Keratinocyte (primary cell): ENCODE measurements at regions not wholly inside any gene's neighbourhood (a gene's known extent, or its start where the extent isn't known, plus 50 kb on each side); places are given as distances from the start of the nearest gene placed in this dataset.

Experiments
- DNase-seq: peaks from one replicate; pipeline ENCODE4 v3.0.0-alpha.2; 2011; ENCODE audit warnings: low read depth, missing footprints, low spot score
- FAIRE-seq: peaks from 2 replicates; lab custom pipeline; 2011; peaks lifted over from hg19 to GRCh38; lab: Jason Lieb, UNC
- H2AFZ ChIP-seq: 2 replicates; pipeline ENCODE4 v1.6.0; 2012; ENCODE audit warnings: low read length, control low read depth, inconsistent platforms; ENCODE audit not compliant: control insufficient read depth
- H3K27ac ChIP-seq: 2 replicates; pipeline ENCODE4 v1.5.1; 2011; ENCODE audit warnings: low read length; ENCODE audit not compliant: control insufficient read depth, insufficient read depth
- H3K27me3 ChIP-seq: 3 replicates; pipeline ENCODE4 v1.6.0; 2011; ENCODE audit warnings: low read length; ENCODE audit not compliant: control insufficient read depth, insufficient read depth; ENCODE audit errors: extremely low read depth
- H3K36me3 ChIP-seq, 2 experiments: 2 replicates in 1 of 2; 3 replicates in 1 of 2; pipeline ENCODE4 v1.5.1; 2011; ENCODE audit warnings: low read length in 2 of 2, mild to moderate bottlenecking in 1 of 2; ENCODE audit not compliant: control insufficient read depth in 2 of 2, insufficient read depth in 2 of 2; ENCODE audit errors: extremely low read depth in 1 of 2
- H3K4me1 ChIP-seq: 3 replicates; pipeline ENCODE4 v1.5.1; 2011; ENCODE audit warnings: low read length; ENCODE audit not compliant: control insufficient read depth, insufficient read depth; ENCODE audit errors: extremely low read depth
- H3K4me2 ChIP-seq: 3 replicates; pipeline ENCODE4 v1.6.0; 2011; ENCODE audit warnings: low read depth, low read length; ENCODE audit not compliant: control insufficient read depth, insufficient read depth; ENCODE audit errors: extremely low read depth
- H3K4me3 ChIP-seq, 3 experiments: fragments of 200-600 bp in 1 of 3; sonication (generic) in 1 of 3; 2 replicates in 2 of 3; 3 replicates in 1 of 3; pipeline ENCODE4 v1.5.1; 2011 to 2016; ENCODE audit warnings: low read length in 3 of 3, mild to moderate bottlenecking in 3 of 3, control low read depth in 2 of 3, inconsistent platforms in 1 of 3, low read depth in 1 of 3, mixed read lengths in 1 of 3, mixed run types in 1 of 3, moderate library complexity in 1 of 3; ENCODE audit not compliant: control insufficient read depth in 2 of 3, insufficient read depth in 2 of 3; ENCODE audit errors: extremely low read depth in 1 of 3
- H3K79me2 ChIP-seq: 2 replicates; pipeline ENCODE4 v1.6.0; 2012; ENCODE audit warnings: low read length; ENCODE audit not compliant: control insufficient read depth, insufficient read depth
- H3K9ac ChIP-seq: 3 replicates; pipeline ENCODE4 v1.6.0; 2011; ENCODE audit warnings: low read length; ENCODE audit not compliant: control insufficient read depth, insufficient read depth; ENCODE audit errors: extremely low read depth
- H3K9me1 ChIP-seq: 3 replicates; pipeline ENCODE4 v1.6.0; 2011; ENCODE audit warnings: low read length; ENCODE audit not compliant: control insufficient read depth, insufficient read depth; ENCODE audit errors: extremely low read depth
- H3K9me3 ChIP-seq: 2 replicates; pipeline ENCODE4 v1.5.1; 2012; ENCODE audit warnings: low read depth, low read length; ENCODE audit not compliant: control insufficient read depth
- H4K20me1 ChIP-seq: 3 replicates; pipeline ENCODE4 v1.6.0; 2011; ENCODE audit warnings: low read length; ENCODE audit not compliant: control insufficient read depth, insufficient read depth; ENCODE audit errors: extremely low read depth
- EZH2 ChIP-seq: IDR thresholded peaks from one replicate; pipeline ENCODE4 v1.6.1; 2012; ENCODE audit warnings: inconsistent platforms, mild to moderate bottlenecking, low read length, moderate library complexity
- dilution Hi-C: fragments of 300-500 bp; cut with MboI; formaldehyde crosslinking; loops from one replicate; pipeline ENCODE4 v1.7.0; 2020; ENCODE audit warnings: low sequenced_read_pairs; ENCODE audit not compliant: extremely low pct_ligation_motif_present
- TF ChIP-seq, protein P1 (sequence below), 3 experiments: IDR thresholded peaks in 1 of 3; conservative IDR thresholded peaks in 1 of 3; optimal IDR thresholded peaks in 1 of 3; 2 replicates in 2 of 3; 3 replicates in 1 of 3; pipeline versions ENCODE3 to v1.5.1; 2011; ENCODE audit warnings: low read length in 3 of 3, mild to moderate bottlenecking in 3 of 3, moderate library complexity in 2 of 3, control low read depth in 1 of 3, inconsistent platforms in 1 of 3; ENCODE audit not compliant: insufficient read depth in 2 of 3; ENCODE audit errors: extremely low read depth in 1 of 3

DNA sequence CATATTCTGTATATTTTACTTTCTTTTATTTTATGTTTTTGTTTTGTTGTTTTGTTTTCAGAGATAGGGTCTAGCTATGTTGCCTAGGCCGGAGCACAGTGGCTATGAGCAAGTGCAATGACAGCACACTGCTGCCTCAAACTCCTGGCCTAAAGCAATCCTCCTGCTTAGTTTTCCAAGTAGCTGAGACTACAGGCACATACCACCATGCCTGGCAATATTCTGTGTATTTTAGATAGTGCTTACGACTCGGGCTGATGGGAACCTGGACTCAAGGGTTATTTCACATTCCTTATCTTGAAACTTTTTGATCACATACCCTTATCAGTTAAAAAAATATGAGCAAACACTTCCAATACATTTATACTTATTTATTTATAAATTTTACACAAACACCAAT lies 119.0 kb upstream of the STARD4 start:
- H3K4me1 ChIP-seq = no peaks in the 10 kb centered on the region
- no peak overlapping the region for H3K27ac ChIP-seq
- no peaks in the 10 kb centered on the region for H3K9me1 ChIP-seq
- no peak overlapping the region for H2AFZ ChIP-seq
- H3K27me3 ChIP-seq = no peaks in the 10 kb centered on the region
- no peaks in the 10 kb centered on the region for H3K36me3 ChIP-seq
- H4K20me1 ChIP-seq = no peaks in the 10 kb centered on the region
- FAIRE-seq (no peak), DNase-seq (no peak)
- H3K4me2 ChIP-seq = no peak overlapping the region
- H3K4me3 ChIP-seq = no peak overlapping the region
- no peak overlapping the region for H3K9ac ChIP-seq
- dilution Hi-C loops = no loop called here
- H3K79me2 ChIP-seq = no peaks in the 10 kb centered on the region
- TF ChIP-seq, protein P1, sequence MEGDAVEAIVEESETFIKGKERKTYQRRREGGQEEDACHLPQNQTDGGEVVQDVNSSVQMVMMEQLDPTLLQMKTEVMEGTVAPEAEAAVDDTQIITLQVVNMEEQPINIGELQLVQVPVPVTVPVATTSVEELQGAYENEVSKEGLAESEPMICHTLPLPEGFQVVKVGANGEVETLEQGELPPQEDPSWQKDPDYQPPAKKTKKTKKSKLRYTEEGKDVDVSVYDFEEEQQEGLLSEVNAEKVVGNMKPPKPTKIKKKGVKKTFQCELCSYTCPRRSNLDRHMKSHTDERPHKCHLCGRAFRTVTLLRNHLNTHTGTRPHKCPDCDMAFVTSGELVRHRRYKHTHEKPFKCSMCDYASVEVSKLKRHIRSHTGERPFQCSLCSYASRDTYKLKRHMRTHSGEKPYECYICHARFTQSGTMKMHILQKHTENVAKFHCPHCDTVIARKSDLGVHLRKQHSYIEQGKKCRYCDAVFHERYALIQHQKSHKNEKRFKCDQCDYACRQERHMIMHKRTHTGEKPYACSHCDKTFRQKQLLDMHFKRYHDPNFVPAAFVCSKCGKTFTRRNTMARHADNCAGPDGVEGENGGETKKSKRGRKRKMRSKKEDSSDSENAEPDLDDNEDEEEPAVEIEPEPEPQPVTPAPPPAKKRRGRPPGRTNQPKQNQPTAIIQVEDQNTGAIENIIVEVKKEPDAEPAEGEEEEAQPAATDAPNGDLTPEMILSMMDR (optimal IDR thresholded peaks at IDR 0.05 in 1 of 3, IDR thresholded peaks at IDR 0.05 in 1 of 3, conservative IDR thresholded peaks at IDR 0.05 in 1 of 3; ENCODE audit: extremely low read depth in 1 of 3, insufficient read depth in 2 of 3, low read length in 3 of 3) = no peak
- TF ChIP-seq EZH2 = no peak
- H3K9me3 ChIP-seq = no peaks in the 10 kb centered on the region

DNA sequence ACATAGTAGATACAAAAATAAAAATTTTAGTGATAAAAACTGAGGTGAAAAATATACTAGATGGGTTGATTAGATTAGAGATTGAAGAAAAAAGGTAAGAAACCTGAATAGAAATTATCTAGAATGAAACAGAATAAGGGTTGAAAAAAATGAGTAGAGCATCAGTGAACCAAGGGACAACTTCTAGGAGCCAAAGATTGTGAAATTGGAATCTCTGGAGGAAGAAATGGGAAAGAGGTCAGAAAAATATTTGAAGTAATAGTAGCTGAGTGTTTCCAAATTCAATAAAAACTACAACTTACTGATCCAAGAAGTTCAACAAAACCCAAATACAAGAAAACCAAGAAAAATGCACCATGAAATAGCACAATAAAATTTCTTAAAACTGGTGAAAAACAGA lies 116.6 kb upstream of the STARD4 start:
- Histone ChIP-seq H3K4me3 (no peak overlapping the region), H2AFZ (no peak overlapping the region), H3K79me2 (no peaks in the 10 kb centered on the region), H3K27me3 (no peaks in the 10 kb centered on the region), H3K36me3 (no peaks in the 10 kb centered on the region), H3K9me3 (no peaks in the 10 kb centered on the region), H3K4me1 (no peaks in the 10 kb centered on the region), H4K20me1 (no peaks in the 10 kb centered on the region), H3K9me1 (no peaks in the 10 kb centered on the region), H3K27ac (no peak overlapping the region), H3K4me2 (no peak overlapping the region), H3K9ac (no peak overlapping the region)
- DNase-seq (no peak), FAIRE-seq (no peak)
- dilution Hi-C loops = no loop called here
- TF ChIP-seq, protein P1 (optimal IDR thresholded peaks at IDR 0.05 in 1 of 3, IDR thresholded peaks at IDR 0.05 in 1 of 3, conservative IDR thresholded peaks at IDR 0.05 in 1 of 3; ENCODE audit: extremely low read depth in 1 of 3, insufficient read depth in 2 of 3, low read length in 3 of 3) = no peak
- no peak for TF ChIP-seq EZH2
